Right atrium auricular region (tissue), 2 donors: ENCODE measurements at regions not wholly inside any gene's neighbourhood (a gene's known extent, or its start where the extent isn't known, plus 50 kb on each side); places are given as distances from the start of the nearest gene placed in this dataset.

Experiments used
- DNase-seq: peaks from one replicate; pipeline ENCODE4 v3.0.0-alpha.2; 2019; ENCODE audit warnings: low spot score
- H3K27ac ChIP-seq, 2 donors: fragments of 200-600 bp; sonication (generic); 1 replicate in 1 of 2; 2 replicates in 1 of 2; pipeline ENCODE4 v1.5.1; 2016 to 2019
- H3K27me3 ChIP-seq, 2 donors: fragments of 200-600 bp; sonication (generic); one replicate each; pipeline versions ENCODE4 v1.5.1 to v1.6.0; 2017 to 2019
- H3K36me3 ChIP-seq: fragments of 200-600 bp; sonication (generic); one replicate; pipeline ENCODE4 v1.5.1; 2016
- H3K4me1 ChIP-seq, 2 donors: fragments of 200-600 bp; sonication (generic); one replicate each; pipeline versions ENCODE4 v1.5.1 to v1.6.0; 2017 to 2019
- H3K4me3 ChIP-seq, 2 donors: fragments of 200-600 bp; sonication (generic); 1 replicate in 1 of 2; 2 replicates in 1 of 2; pipeline ENCODE4 v1.5.1; 2017 to 2019; ENCODE audit warnings: mild to moderate bottlenecking in 1 of 2, moderate library complexity in 1 of 2
- H3K9me3 ChIP-seq, 2 donors: fragments of 200-600 bp; sonication (generic); one replicate each; pipeline ENCODE4 v1.5.1; 2019
- CTCF ChIP-seq, 2 donors: fragments of 200-600 bp; sonication (generic); IDR thresholded peaks; one replicate each; pipeline ENCODE4 v1.5.1; 2019; ENCODE audit warnings: antibody characterized with exemption in 2 of 2

DNA sequence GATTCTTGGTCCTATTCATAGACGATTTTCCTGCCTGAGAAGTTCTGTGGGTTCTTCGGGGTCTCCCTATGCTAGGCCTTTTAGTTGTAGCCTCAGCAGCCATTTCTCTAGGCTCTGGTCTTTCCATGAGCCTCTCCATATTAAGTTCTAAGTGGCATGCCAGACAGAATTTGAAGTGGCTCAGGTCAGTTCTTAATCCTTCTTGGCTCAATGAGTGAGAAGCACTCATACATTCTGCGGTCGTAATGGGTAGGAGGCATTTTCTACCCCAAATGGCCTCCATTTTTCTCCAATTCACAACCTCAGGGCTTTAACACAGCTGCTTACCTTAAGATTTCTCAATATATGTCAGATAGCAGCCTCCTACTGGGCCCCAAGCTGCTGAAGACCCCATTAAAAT, 405.3 kb upstream of the GALNT5 start:
- no peak overlapping the region for H3K4me3 ChIP-seq
- no peaks in the 10 kb centered on the region for H3K27me3 ChIP-seq
- H3K36me3 ChIP-seq = no peaks in the 10 kb centered on the region
- no peaks in the 10 kb centered on the region for H3K4me1 ChIP-seq
- no peaks in the 10 kb centered on the region for H3K9me3 ChIP-seq
- no peak for DNase-seq
- TF ChIP-seq CTCF (IDR thresholded peaks at IDR 0.05) = no peak
- no peak overlapping the region for H3K27ac ChIP-seq

- no peaks in the 10 kb centered on the region for H3K27me3 ChIP-seq
- H3K9me3 ChIP-seq = no peaks in the 10 kb centered on the region
- H3K27ac ChIP-seq = no peak overlapping the region
- DNase-seq = no peak
- H3K4me1 ChIP-seq = no peaks in the 10 kb centered on the region
- H3K36me3 ChIP-seq = no peaks in the 10 kb centered on the region
- TF ChIP-seq CTCF (IDR thresholded peaks at IDR 0.05) = no peak
- no peak overlapping the region for H3K4me3 ChIP-seq
Observed at GRCh38 chr2:156852681-156853080, 404.8 kb upstream of the GALNT5 start.

DNA sequence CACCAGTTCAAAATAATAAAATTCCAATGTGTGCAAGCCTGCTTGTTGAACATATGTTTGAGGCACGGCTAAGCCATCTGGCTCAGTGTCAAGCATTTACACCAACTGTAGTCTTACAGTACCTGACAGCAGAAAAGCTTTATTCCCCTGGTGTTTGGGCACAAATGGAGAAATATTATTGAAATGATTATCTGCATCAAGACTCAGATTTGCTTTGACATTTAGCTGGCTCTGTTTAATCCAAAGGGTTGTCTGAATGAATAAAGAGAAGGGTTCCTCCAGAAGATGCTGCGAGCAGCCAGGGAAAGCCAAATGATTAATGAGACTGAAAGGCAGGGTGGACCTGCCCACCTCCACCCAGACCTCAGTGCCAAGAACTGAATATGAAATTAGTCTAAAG, 393.2 kb upstream of the GALNT5 start:
- Histone ChIP-seq H3K9me3 (no peaks in the 10 kb centered on the region), H3K27ac (no peak overlapping the region), H3K4me1 (no peaks in the 10 kb centered on the region), H3K36me3 (no peaks in the 10 kb centered on the region), H3K4me3 (no peak overlapping the region), H3K27me3 (no peaks in the 10 kb centered on the region)
- no peak for TF ChIP-seq CTCF (IDR thresholded peaks at IDR 0.05)
- DNase-seq = no peak

GRCh38 chr2:156864753-156865152, 392.8 kb upstream of the GALNT5 start:
- Histone ChIP-seq H3K9me3 (no peaks in the 10 kb centered on the region), H3K27ac (no peak overlapping the region), H3K4me1 (no peaks in the 10 kb centered on the region), H3K36me3 (no peaks in the 10 kb centered on the region), H3K27me3 (no peaks in the 10 kb centered on the region), H3K4me3 (no peak overlapping the region)
- no peak for DNase-seq
- no peak for TF ChIP-seq CTCF (IDR thresholded peaks at IDR 0.05)

- H3K36me3 ChIP-seq = no peaks in the 10 kb centered on the region
- H3K27ac ChIP-seq = no peak overlapping the region
- no peak for DNase-seq
- no peak overlapping the region for H3K4me3 ChIP-seq
- no peaks in the 10 kb centered on the region for H3K4me1 ChIP-seq
- H3K27me3 ChIP-seq = no peaks in the 10 kb centered on the region
- H3K9me3 ChIP-seq = no peaks in the 10 kb centered on the region
- no peak for TF ChIP-seq CTCF (IDR thresholded peaks at IDR 0.05)
Observed at GRCh38 chr2:156867201-156867600, 390.3 kb upstream of the GALNT5 start.

DNA sequence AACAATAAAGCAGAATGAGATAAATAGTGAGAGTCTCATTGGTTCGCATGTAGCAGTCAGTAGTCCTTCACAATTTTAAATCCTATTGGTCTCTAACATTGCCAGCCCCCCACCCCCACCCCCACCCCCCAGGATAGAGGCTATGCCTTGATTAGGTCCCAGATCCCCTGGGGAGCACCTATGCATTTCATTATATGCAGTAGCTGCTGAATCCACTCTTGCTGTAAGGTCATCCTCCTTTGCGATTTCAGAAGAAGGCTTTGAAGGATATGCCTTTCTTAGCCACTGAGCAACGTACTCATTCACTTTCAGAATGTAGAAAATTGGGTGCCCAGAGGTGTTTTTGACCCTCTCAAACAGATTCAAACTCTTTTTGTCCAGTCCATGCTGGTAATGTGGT, 382.8 kb upstream of the GALNT5 start:
- no peak for DNase-seq
- Histone ChIP-seq H3K36me3 (no peaks in the 10 kb centered on the region), H3K4me3 (no peak overlapping the region), H3K27me3 (no peaks in the 10 kb centered on the region), H3K9me3 (no peaks in the 10 kb centered on the region), H3K27ac (no peak overlapping the region), H3K4me1 (no peaks in the 10 kb centered on the region)
- TF ChIP-seq CTCF (IDR thresholded peaks at IDR 0.05) = no peak
